ENCODE measurements at regions not wholly inside any gene's neighbourhood (a gene's known extent, or its start where the extent isn't known, plus 50 kb on each side); places are given as distances from the start of the nearest gene placed in this dataset.

DNA sequence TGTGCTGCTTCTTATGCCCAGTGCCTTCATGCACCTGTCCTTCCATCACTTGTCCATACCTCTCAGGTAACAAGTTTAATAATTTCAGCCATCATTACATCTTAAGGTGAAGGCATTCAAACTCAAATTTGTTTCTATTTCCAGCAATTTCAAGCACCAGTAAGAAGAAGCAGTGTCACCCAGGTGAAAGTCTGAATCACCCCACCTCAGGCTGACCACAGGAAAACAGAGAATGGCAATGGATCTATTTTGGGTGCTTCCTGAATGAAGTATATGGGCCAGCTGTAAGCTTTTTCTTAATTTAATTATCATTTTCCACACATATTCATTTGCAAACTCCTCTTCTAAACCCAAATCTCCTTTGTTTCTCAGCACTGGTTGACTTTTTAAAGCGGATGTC, 372.7 kb upstream of the SOX11 start:
- TF ChIP-seq, protein P1, sequence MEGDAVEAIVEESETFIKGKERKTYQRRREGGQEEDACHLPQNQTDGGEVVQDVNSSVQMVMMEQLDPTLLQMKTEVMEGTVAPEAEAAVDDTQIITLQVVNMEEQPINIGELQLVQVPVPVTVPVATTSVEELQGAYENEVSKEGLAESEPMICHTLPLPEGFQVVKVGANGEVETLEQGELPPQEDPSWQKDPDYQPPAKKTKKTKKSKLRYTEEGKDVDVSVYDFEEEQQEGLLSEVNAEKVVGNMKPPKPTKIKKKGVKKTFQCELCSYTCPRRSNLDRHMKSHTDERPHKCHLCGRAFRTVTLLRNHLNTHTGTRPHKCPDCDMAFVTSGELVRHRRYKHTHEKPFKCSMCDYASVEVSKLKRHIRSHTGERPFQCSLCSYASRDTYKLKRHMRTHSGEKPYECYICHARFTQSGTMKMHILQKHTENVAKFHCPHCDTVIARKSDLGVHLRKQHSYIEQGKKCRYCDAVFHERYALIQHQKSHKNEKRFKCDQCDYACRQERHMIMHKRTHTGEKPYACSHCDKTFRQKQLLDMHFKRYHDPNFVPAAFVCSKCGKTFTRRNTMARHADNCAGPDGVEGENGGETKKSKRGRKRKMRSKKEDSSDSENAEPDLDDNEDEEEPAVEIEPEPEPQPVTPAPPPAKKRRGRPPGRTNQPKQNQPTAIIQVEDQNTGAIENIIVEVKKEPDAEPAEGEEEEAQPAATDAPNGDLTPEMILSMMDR (IDR thresholded peaks at IDR 0.05; ENCODE audit: low read depth, low read length, poor library complexity, severe bottlenecking), result no peak
- TF ChIP-seq EZH2phosphoT487 (IDR thresholded peaks at IDR 0.05; ENCODE audit: borderline replicate concordance, low read length), result no peak
